GM13976 (cell line): ENCODE measurements at regions not wholly inside any gene's neighbourhood (a gene's known extent, or its start where the extent isn't known, plus 50 kb on each side); places are given as distances from the start of the nearest gene placed in this dataset.

ENCODE experiments used
- DNase-seq: peaks from one replicate; pipeline ENCODE4 v3.0.0; 2012; ENCODE audit warnings: low spot score
- in situ Hi-C: fragments of 300-500 bp; cut with MboI; formaldehyde crosslinking; loops from one replicate; pipeline ENCODE4 v1.12.0; 2022; ENCODE audit warnings: low sequenced_read_pairs, mixed read lengths, inconsistent platforms; ENCODE audit not compliant: unreplicated experiment
- TF ChIP-seq, protein P1 (sequence below): IDR thresholded peaks from 2 replicates; pipeline ENCODE4 v1.5.1; 2012; ENCODE audit warnings: borderline replicate concordance, mild to moderate bottlenecking; ENCODE audit not compliant: insufficient read depth; ENCODE audit errors: extremely low read depth, missing control alignments, control extremely low read depth

GRCh38 chr13:89959074-89959473 lies 1388.4 kb upstream of the MIR17HG start:
- in situ Hi-C loops, result no loop called here
- DNase-seq, result no peak
- TF ChIP-seq, protein P1, sequence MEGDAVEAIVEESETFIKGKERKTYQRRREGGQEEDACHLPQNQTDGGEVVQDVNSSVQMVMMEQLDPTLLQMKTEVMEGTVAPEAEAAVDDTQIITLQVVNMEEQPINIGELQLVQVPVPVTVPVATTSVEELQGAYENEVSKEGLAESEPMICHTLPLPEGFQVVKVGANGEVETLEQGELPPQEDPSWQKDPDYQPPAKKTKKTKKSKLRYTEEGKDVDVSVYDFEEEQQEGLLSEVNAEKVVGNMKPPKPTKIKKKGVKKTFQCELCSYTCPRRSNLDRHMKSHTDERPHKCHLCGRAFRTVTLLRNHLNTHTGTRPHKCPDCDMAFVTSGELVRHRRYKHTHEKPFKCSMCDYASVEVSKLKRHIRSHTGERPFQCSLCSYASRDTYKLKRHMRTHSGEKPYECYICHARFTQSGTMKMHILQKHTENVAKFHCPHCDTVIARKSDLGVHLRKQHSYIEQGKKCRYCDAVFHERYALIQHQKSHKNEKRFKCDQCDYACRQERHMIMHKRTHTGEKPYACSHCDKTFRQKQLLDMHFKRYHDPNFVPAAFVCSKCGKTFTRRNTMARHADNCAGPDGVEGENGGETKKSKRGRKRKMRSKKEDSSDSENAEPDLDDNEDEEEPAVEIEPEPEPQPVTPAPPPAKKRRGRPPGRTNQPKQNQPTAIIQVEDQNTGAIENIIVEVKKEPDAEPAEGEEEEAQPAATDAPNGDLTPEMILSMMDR, result no peak

DNA sequence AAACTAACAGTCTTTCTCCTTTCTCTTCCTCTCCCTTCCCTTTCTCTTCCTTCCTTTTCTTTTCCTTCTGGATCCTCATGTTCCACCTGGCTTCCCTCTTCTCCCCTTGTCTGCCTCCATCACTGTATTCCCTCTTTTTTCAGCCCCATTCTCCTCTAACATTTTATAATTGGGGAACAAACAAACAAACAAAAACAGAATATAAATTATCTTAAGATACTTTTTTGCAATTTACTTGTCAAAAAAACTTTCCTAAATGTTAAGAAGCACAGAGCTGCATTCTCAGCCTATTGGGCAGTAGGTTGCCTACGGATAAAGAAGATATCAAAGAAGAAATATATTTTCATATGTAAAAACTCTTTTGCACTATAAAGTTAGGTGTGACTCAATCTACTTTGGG lies 1382.2 kb upstream of the MIR17HG start:
- no peak for DNase-seq
- in situ Hi-C loops, result no loop called here
- TF ChIP-seq, protein P1, result no peak

DNA sequence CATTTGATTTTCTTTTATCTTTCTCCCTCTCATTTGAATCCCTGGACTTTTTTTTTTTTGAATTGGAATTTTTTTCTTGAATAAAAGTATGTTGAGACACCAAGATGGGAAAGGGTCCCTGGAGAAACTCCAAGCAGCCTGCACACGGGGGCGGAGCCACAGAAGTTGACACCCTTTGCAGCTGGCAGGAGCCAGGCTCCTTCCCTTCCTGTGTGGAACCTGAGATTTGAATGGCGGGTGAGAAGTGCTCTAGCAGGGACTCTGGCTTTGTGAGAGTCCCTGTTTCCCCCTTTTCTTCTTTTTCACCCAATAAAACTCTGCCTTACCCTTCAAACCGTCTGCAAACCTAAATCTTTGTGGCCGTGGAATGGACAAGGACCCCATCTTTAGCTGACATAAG lies 1381.0 kb upstream of the MIR17HG start:
- TF ChIP-seq, protein P1, result no peak
- no peak for DNase-seq
- in situ Hi-C loops, result no loop called here

- in situ Hi-C loops, result no loop called here
- TF ChIP-seq, protein P1, result no peak
- DNase-seq, result no peak
Observed at GRCh38 chr13:89967701-89968100, 1379.8 kb upstream of the MIR17HG start.

GRCh38 chr13:89968470-89968869 lies 1379.0 kb upstream of the MIR17HG start:
- no peak for DNase-seq
- in situ Hi-C loops, result no loop called here
- TF ChIP-seq, protein P1, result no peak

- in situ Hi-C loops, result no loop called here
- no peak for DNase-seq
- TF ChIP-seq, protein P1, result no peak
Observed at GRCh38 chr13:89970353-89970709, 1377.2 kb upstream of the MIR17HG start.

- TF ChIP-seq, protein P1, result no peak
- DNase-seq, result no peak
- in situ Hi-C loops, result no loop called here
Observed at GRCh38 chr13:89977203-89977602, 1370.3 kb upstream of the MIR17HG start.
